GM19468 (cell line): ENCODE measurements at regions not wholly inside any gene's neighbourhood (a gene's known extent, or its start where the extent isn't known, plus 50 kb on each side); places are given as distances from the start of the nearest gene placed in this dataset.

Experiments
- ATAC-seq: cut with Tn5 transposase; IDR thresholded peaks from one replicate; pipeline ENCODE4 v1.9.1; 2021; ENCODE audit warnings: mild to moderate bottlenecking, moderate library complexity, moderate number of reproducible peaks; ENCODE audit not compliant: unreplicated experiment; ENCODE audit errors: extremely low read depth

DNA sequence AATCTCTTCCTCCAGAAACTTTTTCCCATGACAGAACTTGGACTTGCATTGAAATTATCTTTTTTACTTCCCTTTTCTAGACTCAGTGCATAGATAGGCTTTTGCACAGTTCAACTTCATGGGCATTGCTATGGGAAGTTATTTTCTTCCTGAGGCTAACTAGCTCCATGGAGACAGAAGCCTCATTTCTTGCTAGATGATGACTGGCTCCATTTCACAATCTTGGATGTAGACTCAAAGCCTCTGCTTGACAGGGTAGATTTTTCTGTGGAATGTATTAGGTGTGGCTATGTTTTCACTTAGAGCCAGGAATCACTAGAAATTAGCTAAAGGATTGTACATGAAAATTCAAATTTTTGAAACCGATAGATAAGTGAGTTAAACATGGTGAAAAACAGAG, 884.1 kb upstream of the MGAT4C start:
- no peak for ATAC-seq

DNA sequence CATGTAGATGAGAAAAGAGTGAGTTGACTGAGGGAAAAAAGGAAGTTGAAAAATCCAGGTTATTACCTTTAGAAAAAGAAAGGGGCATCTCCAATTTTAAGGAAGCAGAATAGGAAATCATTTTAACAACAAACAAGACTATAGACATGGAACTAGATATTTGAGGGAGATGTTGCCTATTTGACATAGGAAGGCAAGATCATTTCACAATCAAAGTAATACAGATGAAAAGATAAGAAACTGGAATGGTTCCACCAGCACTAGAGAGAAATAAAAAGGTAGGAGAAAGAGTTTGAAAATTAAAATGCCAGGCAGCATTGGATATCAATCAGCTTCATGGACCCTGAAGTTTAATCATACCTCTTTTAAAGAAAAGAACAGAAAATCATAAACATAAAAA, 881.0 kb upstream of the MGAT4C start:
- ATAC-seq: no peak

- ATAC-seq: no peak
Measured at GRCh38 chr12:87136330-87136976, 880.3 kb upstream of the MGAT4C start.

GRCh38 chr12:87127272-87127671, 871.1 kb upstream of the MGAT4C start:
- no peak for ATAC-seq

- ATAC-seq: no peak
Measured at GRCh38 chr12:87121896-87122295, 865.7 kb upstream of the MGAT4C start.

- ATAC-seq: no peak
Measured at GRCh38 chr12:87120440-87120839, 864.2 kb upstream of the MGAT4C start.

- ATAC-seq: no peak
Measured at GRCh38 chr12:87119713-87120112, 863.5 kb upstream of the MGAT4C start.

- ATAC-seq: no peak
Measured at GRCh38 chr12:87117526-87117925, 861.3 kb upstream of the MGAT4C start.

DNA sequence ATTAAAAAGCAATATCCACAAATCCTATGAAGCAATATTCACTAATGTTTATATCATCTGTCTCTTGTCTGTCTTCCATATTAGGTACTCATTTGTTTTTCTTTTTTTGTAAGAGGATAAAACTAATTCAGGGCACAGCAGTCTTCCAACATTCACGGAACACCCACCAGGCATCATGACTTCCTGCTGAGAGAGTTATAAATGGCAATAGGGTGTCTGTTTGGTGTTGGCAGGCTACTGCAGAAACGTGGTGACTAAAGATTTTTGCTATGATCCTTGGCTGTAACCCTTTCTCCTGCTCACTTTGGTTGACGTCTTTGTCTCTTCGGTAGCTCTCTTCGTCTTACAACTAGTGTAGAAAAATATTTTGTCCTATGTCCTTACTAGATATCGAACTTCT, 860.6 kb upstream of the MGAT4C start:
- ATAC-seq: no peak

DNA sequence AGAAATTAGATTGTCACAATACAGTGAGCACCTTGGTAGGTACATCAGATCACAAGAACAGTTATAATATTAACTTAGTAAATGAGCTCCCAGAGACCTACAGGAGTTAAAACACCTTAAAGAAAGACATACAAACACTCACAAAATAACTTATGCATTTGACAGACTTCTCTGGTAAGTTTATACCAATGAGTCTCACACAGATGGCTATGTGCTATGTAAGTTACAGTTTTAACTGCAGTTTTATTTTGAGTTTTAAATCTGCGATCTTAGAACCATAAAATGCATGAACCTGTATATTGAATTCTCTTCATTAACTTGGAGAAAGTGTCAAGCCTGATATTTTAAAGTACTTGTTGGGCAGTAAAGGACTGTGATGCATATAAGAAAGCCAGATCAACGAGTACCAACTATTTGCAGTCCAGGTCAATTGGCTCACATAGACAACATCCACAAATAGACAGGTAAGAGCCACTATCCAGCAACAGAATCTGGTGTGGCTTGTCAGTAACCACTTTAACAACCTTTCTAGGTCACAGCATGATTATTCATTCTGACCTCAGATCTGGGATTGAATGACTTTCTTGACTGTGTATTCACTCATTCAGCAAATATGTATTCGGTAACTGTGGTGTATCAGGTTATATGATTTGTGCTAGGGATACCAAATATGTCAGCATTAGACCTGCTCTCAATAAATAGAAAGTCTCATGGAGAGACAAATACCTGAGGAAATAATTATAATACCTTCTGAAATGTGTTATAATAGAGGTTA, 856.6 kb upstream of the MGAT4C start:
- no peak for ATAC-seq

- ATAC-seq: no peak
Measured at GRCh38 chr12:87107766-87108165, 851.6 kb upstream of the MGAT4C start.

- no peak for ATAC-seq
Measured at GRCh38 chr12:87107270-87107669, 851.1 kb upstream of the MGAT4C start.

DNA sequence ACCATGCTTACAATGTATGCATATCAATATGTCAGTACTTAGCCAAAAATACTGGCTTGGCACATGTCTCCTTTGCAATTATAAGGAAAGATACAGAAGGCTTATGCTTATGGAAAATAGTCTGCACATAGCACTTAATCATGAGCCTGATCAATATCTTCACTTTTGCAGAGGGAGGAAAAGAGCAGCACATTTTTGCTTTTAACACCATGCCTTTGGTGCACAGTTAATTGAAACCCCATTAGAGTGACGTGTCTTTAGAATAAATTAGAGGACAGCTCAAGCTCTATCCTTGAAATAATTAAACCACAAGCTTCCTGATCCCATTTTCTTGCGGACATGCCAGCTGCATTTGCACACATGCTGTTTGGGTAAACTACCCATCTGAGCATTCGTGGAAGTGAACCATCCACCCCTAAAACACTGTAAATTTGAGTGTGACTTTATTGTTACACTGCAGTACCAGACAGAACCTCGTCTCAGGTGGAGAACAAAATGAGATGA, 839.9 kb upstream of the MGAT4C start:
- no peak for ATAC-seq

DNA sequence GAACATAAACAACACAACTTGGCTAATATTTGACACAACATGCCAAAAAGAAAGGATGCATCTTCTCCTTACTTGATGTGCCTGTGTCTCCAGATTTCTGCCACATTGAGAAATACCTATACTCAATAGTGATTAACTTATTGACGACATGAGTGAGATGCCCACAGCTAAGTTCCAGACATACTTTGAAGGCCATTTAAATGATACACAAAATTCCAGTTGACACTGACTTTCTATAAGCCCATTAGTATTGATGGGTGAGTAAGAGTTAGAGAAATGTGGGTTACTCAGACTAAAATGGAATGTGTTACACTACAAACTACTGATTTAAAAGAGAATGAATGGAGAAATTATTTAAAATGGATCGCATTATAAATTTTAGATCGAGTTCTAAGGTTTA, 838.2 kb upstream of the MGAT4C start:
- ATAC-seq: no peak

DNA sequence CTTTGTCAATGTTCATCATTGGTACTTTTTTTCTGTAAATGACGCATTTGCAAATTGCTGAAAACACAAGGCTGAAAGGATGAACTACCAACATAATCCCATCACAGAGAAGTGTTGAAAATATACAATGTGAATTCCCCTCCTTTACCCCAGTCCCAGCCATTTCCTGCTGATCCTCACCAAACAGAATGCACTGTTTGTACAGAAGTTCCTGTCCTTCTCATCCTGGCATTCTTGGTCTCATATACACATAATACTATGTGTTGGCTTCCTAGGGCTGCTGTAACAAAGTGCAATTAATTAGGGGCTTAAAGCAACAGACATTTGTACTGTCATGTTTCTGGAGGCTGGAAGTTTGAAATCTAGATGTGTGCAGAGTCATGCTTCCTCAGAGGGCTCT, 836.2 kb upstream of the MGAT4C start:
- no peak for ATAC-seq

DNA sequence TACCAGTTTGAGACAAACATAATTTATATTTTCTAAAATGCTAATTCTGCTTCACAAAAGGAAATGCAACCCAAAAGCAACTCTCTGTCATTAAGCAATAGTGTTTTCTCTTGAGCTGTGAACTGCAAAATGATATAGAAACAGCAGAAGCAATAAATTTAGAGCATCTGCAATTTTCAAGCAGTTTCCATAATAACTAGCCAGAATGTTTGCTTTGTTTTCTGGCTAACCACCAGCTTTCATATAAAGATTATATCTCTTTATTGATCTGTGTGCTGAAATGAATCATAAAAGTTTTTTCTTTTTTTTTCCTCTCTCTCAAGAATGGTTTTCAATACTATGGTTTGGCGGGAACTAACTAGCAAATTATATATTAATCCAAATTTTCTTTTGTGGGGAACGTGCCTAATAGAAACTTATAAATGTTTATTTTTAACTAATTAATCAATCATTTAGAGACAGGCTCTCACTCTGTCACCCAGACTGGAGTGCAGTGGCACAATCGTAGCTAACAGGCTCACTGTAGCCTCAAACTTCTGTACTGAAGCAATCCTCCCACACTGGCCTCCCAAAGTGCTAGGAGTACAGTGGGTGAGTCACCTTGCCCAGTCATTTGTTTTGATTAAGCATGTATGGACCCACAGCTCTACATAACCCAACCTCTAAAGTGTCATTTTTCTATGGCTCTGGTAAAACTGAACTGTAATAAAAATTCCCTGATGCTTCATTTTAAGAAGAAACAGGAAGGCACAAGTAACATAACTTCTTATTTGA, 830.1 kb upstream of the MGAT4C start:
- no peak for ATAC-seq

- no peak for ATAC-seq
Measured at GRCh38 chr12:87085286-87085685, 829.1 kb upstream of the MGAT4C start.

- ATAC-seq: no peak
Measured at GRCh38 chr12:87082756-87083155, 826.6 kb upstream of the MGAT4C start.

DNA sequence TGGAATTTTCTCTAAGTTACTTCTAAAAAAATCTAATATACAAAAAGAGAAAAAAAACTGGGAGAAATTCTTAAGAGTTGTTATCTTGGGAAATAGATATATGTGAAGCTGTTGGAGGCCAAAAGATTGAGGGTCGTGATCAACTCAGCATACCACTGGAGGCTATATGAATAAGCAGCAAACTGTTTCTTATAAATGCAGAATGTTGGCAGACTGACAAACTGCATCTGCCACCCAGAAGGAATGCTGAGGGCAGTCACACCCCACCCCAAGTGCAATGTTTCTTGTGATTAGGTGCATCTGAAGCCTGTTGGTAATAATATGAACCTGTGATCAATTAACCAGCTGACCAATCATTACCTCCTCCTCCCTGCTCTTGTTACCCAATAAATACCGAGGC, 818.6 kb upstream of the MGAT4C start:
- ATAC-seq: no peak

- ATAC-seq: no peak
Measured at GRCh38 chr12:87066326-87066725, 810.1 kb upstream of the MGAT4C start.

GRCh38 chr12:87059231-87059630, 803.0 kb upstream of the MGAT4C start:
- no peak for ATAC-seq
